Stimulated activated CD4-positive, alpha-beta T cell treated with anti-CD3 and anti-CD28 coated beads, TNF-alpha, amount 100 ng/mL, for 1 hour (primary cell): ENCODE measurements at regions not wholly inside any gene's neighbourhood (a gene's known extent, or its start where the extent isn't known, plus 50 kb on each side); places are given as distances from the start of the nearest gene placed in this dataset.
"Not testable (repeated sequence)": the region's sequence is repeated elsewhere in the genome, so short reads cannot be mapped to it uniquely, and the experiment has no call there.

Experiments
- DNase-seq, 3 donors: peaks; one replicate each; pipeline ENCODE4 v3.0.0-alpha.2; 2020; ENCODE audit warnings: low read depth in 3 of 3, low spot score in 1 of 3

- no peak for DNase-seq
Observed at GRCh38 chr12:127785986-127786590, 480.9 kb upstream of the TMEM132C start.

DNA sequence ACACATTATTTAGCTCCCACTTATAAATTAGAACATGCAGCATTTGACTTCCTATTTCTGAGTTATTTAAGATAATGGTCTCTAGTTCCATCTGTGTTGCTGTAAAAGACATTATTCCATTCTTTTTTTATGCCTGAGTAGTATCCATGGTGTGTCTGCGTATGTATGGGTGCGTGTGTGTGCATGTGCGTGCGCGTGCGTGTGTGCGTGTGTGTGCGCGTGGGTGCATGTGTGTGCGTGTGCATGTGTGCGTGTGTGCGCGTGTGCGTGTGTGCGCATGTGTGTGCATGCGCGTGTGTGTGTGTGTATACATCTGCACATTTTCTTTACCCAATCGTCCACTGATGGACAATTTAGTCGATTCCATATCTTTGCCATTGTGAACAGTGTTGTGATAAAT lies 479.4 kb upstream of the TMEM132C start:
- DNase-seq, result no peak

- DNase-seq, result no peak
Observed at GRCh38 chr12:127790376-127790775, 476.6 kb upstream of the TMEM132C start.

DNA sequence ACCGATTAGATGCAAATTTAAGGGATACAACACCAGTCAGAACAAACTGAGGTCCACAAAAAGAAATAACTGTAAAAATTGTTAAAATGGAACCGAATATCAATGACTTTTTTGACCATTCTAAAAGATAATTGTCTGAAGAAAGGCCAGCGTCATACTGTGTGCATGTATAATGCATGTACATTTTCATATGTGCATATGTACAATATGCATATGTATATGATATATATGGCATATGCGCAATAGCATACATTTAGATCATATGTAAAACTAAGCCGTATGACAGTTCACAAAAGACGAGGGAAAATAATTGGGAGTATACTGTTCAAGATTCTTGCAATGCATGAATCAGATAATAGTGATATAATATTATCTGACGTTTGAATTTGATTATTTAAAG lies 475.8 kb upstream of the TMEM132C start:
- DNase-seq, result no peak

- DNase-seq, result no peak
Observed at GRCh38 chr12:127797918-127798317, 469.1 kb upstream of the TMEM132C start.

- DNase-seq, result no peak
Observed at GRCh38 chr12:127802271-127802670, 464.7 kb upstream of the TMEM132C start.

- DNase-seq, result no peak
Observed at GRCh38 chr12:127803545-127803944, 463.4 kb upstream of the TMEM132C start.

GRCh38 chr12:127809275-127809674 lies 457.7 kb upstream of the TMEM132C start:
- no peak for DNase-seq

DNA sequence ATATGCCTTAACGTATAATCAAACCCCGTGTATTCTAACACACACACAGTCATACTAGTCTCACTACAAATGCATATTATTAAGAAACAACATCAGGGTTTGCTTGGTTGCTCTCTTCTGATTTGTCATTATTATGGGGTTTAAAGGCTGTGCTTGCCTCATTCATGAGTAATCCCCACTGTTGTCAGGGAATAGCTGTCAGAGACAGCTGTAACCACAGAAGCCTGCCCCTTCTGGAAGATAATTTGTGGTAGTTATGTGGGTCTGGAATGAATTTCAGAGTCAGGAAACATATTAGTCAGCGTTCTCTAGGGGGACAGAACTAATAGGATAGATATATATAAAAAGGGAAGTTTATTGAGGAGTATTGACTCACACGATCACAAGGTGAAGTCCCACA lies 456.9 kb upstream of the TMEM132C start:
- DNase-seq, result no peak

DNA sequence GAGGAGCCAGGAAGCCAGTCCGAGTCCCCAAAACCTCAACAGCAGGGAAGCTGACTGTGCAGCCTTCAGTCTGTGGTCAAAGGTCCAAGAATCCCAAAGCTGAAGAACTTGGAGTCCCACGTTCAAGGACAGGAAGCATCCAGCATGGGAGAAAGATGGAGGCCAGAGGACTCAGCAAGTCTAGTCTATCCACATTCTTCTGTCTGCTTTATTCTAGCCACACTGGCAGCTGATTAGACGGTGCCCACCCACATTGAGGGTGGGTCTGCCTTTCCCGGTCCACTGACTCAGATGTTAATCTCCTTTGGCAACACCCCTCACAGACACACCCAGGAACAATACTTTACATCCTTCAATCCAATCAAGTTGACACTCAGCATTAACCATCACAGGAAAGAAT lies 456.5 kb upstream of the TMEM132C start:
- not testable (repeated sequence) for DNase-seq

- DNase-seq, result no peak
Observed at GRCh38 chr12:127811988-127812387, 455.0 kb upstream of the TMEM132C start.

DNA sequence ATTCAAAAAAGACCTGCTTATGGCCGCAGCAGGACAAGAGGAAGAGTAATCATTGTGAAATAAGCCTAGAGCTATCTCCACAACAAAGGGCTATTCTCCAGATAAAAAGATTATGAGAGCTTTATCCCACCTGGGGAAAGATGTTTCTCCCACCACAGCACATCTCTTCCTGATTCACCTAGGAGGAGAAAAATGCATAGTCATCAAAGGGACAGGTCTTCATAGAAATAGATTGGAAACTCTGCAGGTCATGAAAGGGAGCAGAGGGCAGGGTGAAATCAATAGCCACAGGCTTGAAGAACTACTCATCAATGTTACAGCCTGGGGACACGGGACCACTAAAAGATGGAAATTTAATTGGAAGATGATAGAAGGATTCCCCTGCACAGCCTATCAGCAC lies 453.8 kb upstream of the TMEM132C start:
- no peak for DNase-seq

DNA sequence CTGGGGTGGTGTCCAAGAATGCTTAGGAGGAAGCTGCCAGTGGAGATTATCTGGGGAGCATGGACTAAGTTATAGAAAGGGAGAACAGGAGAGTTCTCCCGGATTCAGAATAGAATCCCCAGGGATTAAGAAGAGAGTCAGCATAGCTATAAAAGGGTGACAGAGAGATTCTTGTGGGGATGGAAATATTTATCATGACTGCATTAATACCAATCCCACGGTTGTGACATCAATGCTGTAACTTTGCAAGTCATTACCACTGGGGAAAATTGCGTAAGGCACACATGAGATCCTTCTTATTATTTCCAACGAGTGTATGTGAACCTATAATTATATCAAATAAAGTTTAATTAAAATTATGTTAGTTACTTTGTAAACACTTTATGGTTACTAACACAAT lies 447.9 kb upstream of the TMEM132C start:
- no peak for DNase-seq

- DNase-seq, result no peak
Observed at GRCh38 chr12:127820271-127820670, 446.7 kb upstream of the TMEM132C start.

DNA sequence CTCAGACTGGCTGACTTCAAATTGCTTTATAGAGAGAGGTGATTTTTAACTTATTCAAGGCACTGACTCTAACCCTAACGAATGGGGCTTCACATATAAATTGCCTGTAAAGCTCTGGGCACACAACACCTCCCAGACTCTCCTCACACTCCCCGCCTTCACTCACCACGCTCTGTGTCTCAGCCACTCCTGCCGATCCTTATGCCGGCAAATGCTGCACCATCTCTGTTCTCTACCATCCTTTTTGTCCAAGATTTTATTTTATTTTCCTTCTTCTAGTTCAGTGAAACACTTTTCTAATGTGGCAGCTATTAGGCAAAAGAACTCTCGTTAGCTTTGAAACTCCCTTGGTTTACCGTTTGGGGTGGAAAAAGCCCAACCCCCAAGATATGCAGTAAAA lies 446.1 kb upstream of the TMEM132C start:
- no peak for DNase-seq

DNA sequence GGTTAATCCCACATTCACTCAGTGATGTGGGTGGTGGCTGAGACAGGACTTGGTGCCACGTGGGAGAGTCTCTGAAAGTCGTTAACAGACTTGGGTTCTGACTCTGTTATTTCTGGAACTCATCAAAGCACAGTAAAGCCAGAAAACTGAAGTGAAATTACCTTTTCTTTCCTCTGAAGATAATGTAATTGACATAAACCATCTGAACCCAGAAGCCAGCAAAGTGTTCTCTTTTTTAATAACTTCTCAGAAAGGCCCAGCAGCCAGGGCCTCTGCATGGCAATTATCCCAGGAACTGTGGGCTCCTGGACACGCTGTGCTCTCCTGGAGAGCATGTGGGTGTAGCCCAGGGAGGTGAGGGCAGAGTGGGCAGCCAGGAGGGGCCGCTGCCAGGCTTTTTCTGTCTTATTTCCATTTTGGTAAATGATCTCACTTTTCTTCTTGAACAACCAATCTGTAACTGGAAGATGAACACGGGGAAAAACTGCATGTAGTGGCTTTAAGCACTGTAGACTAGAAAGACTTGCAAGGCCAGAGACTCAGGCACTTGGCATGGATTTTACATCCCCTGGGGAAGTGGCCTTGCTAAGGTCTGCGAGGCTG lies 444.1 kb upstream of the TMEM132C start:
- no peak for DNase-seq

DNA sequence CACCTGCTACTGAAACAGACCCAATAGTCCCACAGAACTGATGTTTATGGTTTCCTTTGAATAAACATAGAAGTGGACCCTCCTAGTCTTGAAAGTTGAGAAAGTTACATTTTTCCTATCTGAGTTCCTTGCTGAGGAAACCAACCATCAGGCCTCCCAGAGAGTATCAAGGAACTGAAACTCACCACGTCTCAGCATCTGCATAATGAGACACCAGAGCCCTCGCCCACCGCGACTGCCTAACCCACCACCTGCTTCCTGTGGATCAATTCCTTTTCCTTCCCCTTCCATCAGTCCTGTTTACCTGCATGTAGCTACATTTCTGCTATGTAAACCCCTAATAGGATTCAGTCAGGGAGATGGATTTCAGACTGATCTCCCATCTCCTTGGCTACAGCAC lies 443.2 kb upstream of the TMEM132C start:
- no peak for DNase-seq

- DNase-seq, result no peak
Observed at GRCh38 chr12:127829281-127830064, 437.5 kb upstream of the TMEM132C start.

DNA sequence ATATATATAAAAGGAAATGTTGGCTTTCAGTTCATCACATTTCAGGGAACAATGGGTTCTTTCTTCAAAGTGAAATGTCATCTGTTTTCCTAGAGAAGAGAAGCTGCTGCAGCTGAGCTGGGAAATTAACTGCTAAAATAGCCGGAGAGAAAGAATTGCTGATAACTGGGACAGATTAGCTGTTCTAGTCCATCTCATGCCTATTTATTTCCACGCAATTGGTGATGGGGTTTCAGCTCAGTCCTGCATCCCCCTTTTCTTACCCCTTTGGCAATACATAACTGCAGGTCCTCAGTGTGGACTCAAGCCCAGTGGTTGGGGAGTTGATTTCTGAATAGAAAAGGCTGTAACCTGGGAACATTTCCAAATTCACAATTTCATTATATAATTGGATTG lies 436.9 kb upstream of the TMEM132C start:
- no peak for DNase-seq

DNA sequence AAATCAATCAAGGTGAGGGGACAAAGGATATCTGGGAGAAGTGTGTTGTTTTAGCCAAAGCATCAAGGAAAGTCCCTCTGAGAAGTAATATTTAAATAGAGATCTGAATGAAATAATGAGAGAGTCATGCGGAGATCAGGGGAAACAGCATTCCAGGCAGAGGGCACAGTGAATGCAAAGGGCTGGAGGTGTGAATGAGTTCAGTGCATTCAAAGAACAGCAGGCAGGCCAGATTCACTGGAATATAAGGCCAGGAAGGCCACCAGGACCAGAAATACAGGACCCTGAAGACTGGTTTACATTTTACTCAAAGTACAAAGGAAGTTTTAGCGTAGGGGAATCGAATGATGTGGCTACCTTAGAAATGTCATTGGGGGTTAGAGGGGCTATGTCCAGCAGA lies 436.2 kb upstream of the TMEM132C start:
- no peak for DNase-seq

DNA sequence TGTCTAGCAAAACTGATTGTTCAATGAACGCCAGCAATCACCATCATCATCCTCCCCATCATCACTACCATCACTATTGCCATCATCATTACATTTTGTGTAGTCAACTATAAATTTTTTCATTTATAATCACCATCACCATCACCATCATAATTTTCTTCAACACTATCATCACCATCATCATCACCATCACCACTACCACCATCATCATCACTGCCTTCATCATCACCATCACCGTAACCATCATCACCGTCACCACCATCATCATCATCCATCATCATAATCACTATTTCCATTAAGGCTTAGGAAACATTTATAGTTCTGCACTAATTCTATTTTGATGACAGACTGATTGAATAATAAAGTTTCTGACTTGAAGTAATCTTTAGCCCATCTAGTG lies 434.8 kb upstream of the TMEM132C start:
- no peak for DNase-seq

GRCh38 chr12:127836802-127837201 lies 430.2 kb upstream of the TMEM132C start:
- not testable (repeated sequence) for DNase-seq

DNA sequence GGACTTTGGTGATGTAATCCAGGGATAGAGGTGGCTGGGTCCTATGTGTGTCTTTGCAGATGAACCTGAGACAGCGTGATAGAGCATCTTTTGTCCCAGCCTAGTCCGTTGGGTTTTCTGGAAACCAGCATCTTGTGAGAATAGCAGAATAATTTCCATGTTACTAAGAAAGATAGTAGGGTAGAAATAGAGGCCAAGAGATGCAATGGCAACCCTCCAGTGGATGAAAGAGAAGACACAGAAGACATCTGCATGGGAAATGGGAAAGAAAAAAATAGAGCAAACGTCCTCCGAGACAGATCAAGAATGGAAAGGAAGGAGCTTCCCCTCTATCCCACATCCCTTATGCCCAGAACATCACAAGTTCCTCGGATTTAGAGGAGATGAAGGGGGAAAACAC lies 409.3 kb upstream of the TMEM132C start:
- no peak for DNase-seq
